SK-N-SH (cell line): ENCODE measurements at regions not wholly inside any gene's neighbourhood (a gene's known extent, or its start where the extent isn't known, plus 50 kb on each side); places are given as distances from the start of the nearest gene placed in this dataset.

Experiments used
- CTCF ChIA-PET: fragments of 300-600, 350-600 bp; formaldehyde crosslinking; extraction: SDS; loops from one replicate; lab custom pipeline; 2021; lab: Yijun Ruan, JAX
- POLR2A ChIA-PET: fragments of 350-600 bp; sonication (Branson Sonifier 250); formaldehyde crosslinking; extraction: SDS; loops from one replicate; lab custom pipeline; 2020; ENCODE audit warnings: antibody characterized with exemption, inconsistent platforms; lab: Yijun Ruan, JAX
- DNase-seq: peaks from one replicate; pipeline ENCODE4 v3.0.0; 2012
- H2AFZ ChIP-seq: fragments of 200-600 bp; sonication (generic); 2 replicates; pipeline ENCODE4 v1.8.1; 2016; ENCODE audit warnings: antibody characterized with exemption, mild to moderate bottlenecking, low read depth
- H3F3A ChIP-seq: fragments of 200-600 bp; sonication (generic); replicated peaks from 2 replicates; pipeline ENCODE3; 2016; ENCODE audit warnings: antibody characterized with exemption, mild to moderate bottlenecking; ENCODE audit not compliant: insufficient read depth
- H3K27ac ChIP-seq, 2 experiments: fragments of 200-500 bp in 1 of 2; fragments of 200-600 bp in 1 of 2; sonication (Bioruptor generic) in 1 of 2; sonication (generic), shearing (Covaris generic) in 1 of 2; 2 replicates each; pipeline versions ENCODE4 v1.5.1 to v1.6.1; 2014 to 2016; ENCODE audit warnings: low read depth in 2 of 2, inconsistent platforms in 1 of 2, low read length in 1 of 2, mild to moderate bottlenecking in 1 of 2, mixed read lengths in 1 of 2
- H3K27me3 ChIP-seq: fragments of 200-600 bp; sonication (generic), shearing (Covaris generic); 2 replicates; pipeline ENCODE4 v1.6.1; 2016; ENCODE audit warnings: mixed run types; ENCODE audit not compliant: insufficient read depth
- H3K36me3 ChIP-seq, 2 experiments: fragments of 200-500 bp in 1 of 2; fragments of 200-600 bp in 1 of 2; sonication (Bioruptor generic) in 1 of 2; sonication (generic) in 1 of 2; replicated peaks in 1 of 2; 2 replicates each; pipeline versions ENCODE3 to v1.5.1; 2014 to 2016; ENCODE audit warnings: low read length in 1 of 2, mild to moderate bottlenecking in 1 of 2; ENCODE audit not compliant: insufficient read depth in 2 of 2, control insufficient read depth in 1 of 2
- H3K4me1 ChIP-seq, 2 experiments: fragments of 200-500 bp in 1 of 2; fragments of 200-600 bp in 1 of 2; sonication (Bioruptor generic) in 1 of 2; sonication (generic), shearing (Covaris generic) in 1 of 2; 2 replicates each; pipeline versions ENCODE4 v1.5.1 to v1.6.1; 2014 to 2016; ENCODE audit warnings: low read depth in 1 of 2, low read length in 1 of 2, mixed run types in 1 of 2; ENCODE audit not compliant: insufficient read depth in 2 of 2, control insufficient read depth in 1 of 2
- H3K4me2 ChIP-seq: fragments of 200-600 bp; sonication (generic), shearing (Covaris generic); 2 replicates; pipeline ENCODE4 v1.6.1; 2017; ENCODE audit warnings: mixed run types
- H3K4me3 ChIP-seq, 2 experiments: fragments of 200-500 bp in 1 of 2; fragments of 200-600 bp in 1 of 2; sonication (Bioruptor generic) in 1 of 2; sonication (generic), shearing (Covaris generic) in 1 of 2; 2 replicates each; pipeline versions ENCODE4 v1.5.1 to v1.8.1; 2014 to 2016; ENCODE audit warnings: low read depth in 2 of 2, inconsistent platforms in 1 of 2, low read length in 1 of 2, mild to moderate bottlenecking in 1 of 2, mixed read lengths in 1 of 2, moderate library complexity in 1 of 2
- H3K79me2 ChIP-seq: fragments of 200-600 bp; sonication (generic); 2 replicates; pipeline ENCODE4 v1.8.1; 2017; ENCODE audit warnings: mild to moderate bottlenecking; ENCODE audit not compliant: insufficient read depth
- H3K9ac ChIP-seq: fragments of 200-600 bp; sonication (generic); 2 replicates; pipeline ENCODE4 v1.6.1; 2017; ENCODE audit warnings: mixed run types
- H3K9me2 ChIP-seq: fragments of 200-600 bp; sonication (generic); 2 replicates; pipeline ENCODE4 v1.6.1; 2017; ENCODE audit warnings: mixed run types
- H3K9me3 ChIP-seq: fragments of 200-600 bp; sonication (generic); 2 replicates; pipeline ENCODE4 v1.6.1; 2017; ENCODE audit warnings: mixed run types, mild to moderate bottlenecking, moderate library complexity
- H4K20me1 ChIP-seq: fragments of 200-600 bp; sonication (generic); 2 replicates; pipeline ENCODE4 v1.6.1; 2017; ENCODE audit warnings: mild to moderate bottlenecking, mixed run types; ENCODE audit not compliant: insufficient read depth
- CHD2 ChIP-seq: fragments of 150-350 bp; IDR thresholded peaks from 2 replicates; pipeline ENCODE4 v1.6.1; 2018; ENCODE audit warnings: low read length; ENCODE audit not compliant: partially characterized antibody
- CTCF ChIP-seq: fragments of 200-600 bp; sonication (generic); IDR thresholded peaks from 2 replicates; pipeline ENCODE4 v1.6.1; 2017; ENCODE audit warnings: antibody characterized with exemption, mild to moderate bottlenecking, moderate library complexity
- ELF1 ChIP-seq: IDR thresholded peaks from 2 replicates; pipeline ENCODE4 v1.4.0; 2012
- EZH2phosphoT487 ChIP-seq: fragments of 200-600 bp; sonication (generic); IDR thresholded peaks from 2 replicates; pipeline ENCODE4 v1.6.1; 2017; ENCODE audit warnings: low read depth, mixed run types, mild to moderate bottlenecking, antibody characterized with exemption, moderate library complexity, borderline replicate concordance
- FOSL2 ChIP-seq: IDR thresholded peaks from 2 replicates; pipeline ENCODE4 v1.4.0; 2012; ENCODE audit warnings: low read depth, mild to moderate bottlenecking, moderate library complexity, borderline replicate concordance
- FOXJ3 ChIP-seq: sonication (generic); formaldehyde crosslinking; IDR thresholded peaks from 2 replicates; pipeline ENCODE4 v1.5.1; 2020; ENCODE audit warnings: mild to moderate bottlenecking, missing genetic modification reagents
- GABPA ChIP-seq: IDR thresholded peaks from 2 replicates; pipeline ENCODE4 v1.4.0; 2012; ENCODE audit warnings: low read depth, mild to moderate bottlenecking
- GATA2 ChIP-seq: sonication (generic); formaldehyde crosslinking; IDR thresholded peaks from 2 replicates; pipeline ENCODE4 v1.5.0; 2020; ENCODE audit warnings: mild to moderate bottlenecking, missing genetic modification reagents
- JUND ChIP-seq: IDR thresholded peaks from 2 replicates; pipeline ENCODE4 v1.4.0; 2012
- MAX ChIP-seq: IDR thresholded peaks from 2 replicates; pipeline ENCODE4 v1.4.0; 2012; ENCODE audit warnings: low read depth
- MEF2A ChIP-seq: IDR thresholded peaks from 2 replicates; pipeline ENCODE4 v1.4.0; 2012; ENCODE audit warnings: low read depth, borderline replicate concordance
- MXI1 ChIP-seq: IDR thresholded peaks from 2 replicates; pipeline ENCODE4 v1.6.1; 2012; ENCODE audit warnings: mild to moderate bottlenecking, low read depth, low read length, improper control_type of control experiment
- NRF1 ChIP-seq: IDR thresholded peaks from 2 replicates; pipeline ENCODE4 v1.6.1; 2012; ENCODE audit warnings: low read depth, mild to moderate bottlenecking, low read length
- POLR2AphosphoS5 ChIP-seq: IDR thresholded peaks from 2 replicates; pipeline ENCODE4 v1.6.1; 2012; ENCODE audit warnings: low read depth, low read length
- RAD21 ChIP-seq: IDR thresholded peaks from 2 replicates; pipeline ENCODE4 v1.6.1; 2012; ENCODE audit warnings: mild to moderate bottlenecking, low read length
- TAF1 ChIP-seq: IDR thresholded peaks from 2 replicates; pipeline ENCODE4 v1.6.1; 2012; ENCODE audit warnings: low read depth, mild to moderate bottlenecking, low read length, moderate library complexity, borderline replicate concordance
- TEAD4 ChIP-seq: IDR thresholded peaks from 2 replicates; pipeline ENCODE4 v1.4.0; 2012; ENCODE audit warnings: mild to moderate bottlenecking, borderline replicate concordance; ENCODE audit not compliant: insufficient read depth
- USF1 ChIP-seq: IDR thresholded peaks from 2 replicates; pipeline ENCODE4 v1.4.0; 2012; ENCODE audit warnings: low read depth, borderline replicate concordance
- YY1 ChIP-seq: IDR thresholded peaks from 2 replicates; pipeline ENCODE4 v1.4.0; 2012; ENCODE audit warnings: low read depth, mild to moderate bottlenecking
- WGBS: methylation state at CpG from one replicate; pipeline ENCODE4 v1.1.6; 2017; ENCODE audit warnings: low lambda C conversion rate; 5-methylcytosine and 5-hydroxymethylcytosine counted together

- Histone ChIP-seq H3K79me2 (no peaks in the 10 kb centered on the region), H3K27ac (no peak overlapping the region), H3K4me3 (no peak overlapping the region), H3K9ac (no peak overlapping the region), H3K9me2 (no peaks in the 10 kb centered on the region), H2AFZ (no peak overlapping the region), H3K4me1 (no peaks in the 10 kb centered on the region), H3K4me2 (no peak overlapping the region), H3K36me3 (no peaks in the 10 kb centered on the region), H3K27me3 (no peaks in the 10 kb centered on the region), H3F3A (no peaks in the 10 kb centered on the region), H4K20me1 (no peaks in the 10 kb centered on the region), H3K9me3 (no peaks in the 10 kb centered on the region)
- no peak for DNase-seq
- ChIA-PET CTCF (interaction anchor here (0.9 to 1.9 kb wide), 2 partner anchors 41 to 72 kb away, joined by 3 to 7 read pairs; no protein-coding TSS in a partner anchor), POLR2A (no interaction called here)
- WGBS = 68% methylated on average over 4 of the region's 6 CpGs
- no peak for TF ChIP-seq FOXJ3 (CRISPR knock-in tag)
- no peak for TF ChIP-seq MEF2A
- no peak for TF ChIP-seq JUND
- TF ChIP-seq CTCF = no peak
- TF ChIP-seq USF1 = no peak
- TF ChIP-seq GATA2 (CRISPR knock-in tag) = no peak
- TF ChIP-seq RAD21 = no peak
- no peak for TF ChIP-seq MXI1
- TF ChIP-seq MAX = no peak
- TF ChIP-seq YY1 = no peak
- no peak for TF ChIP-seq ELF1
- no peak for TF ChIP-seq TAF1
- TF ChIP-seq GABPA = no peak
- TF ChIP-seq FOSL2 = no peak
- no peak for TF ChIP-seq TEAD4
- no peak for TF ChIP-seq CHD2
- no peak for TF ChIP-seq EZH2phosphoT487
- no peak for TF ChIP-seq NRF1
- no peak for TF ChIP-seq POLR2AphosphoS5
Measured at GRCh38 chr2:120999377-121000097, 263.9 kb downstream of the GLI2 start.
